ENCODE measurements at regions not wholly inside any gene's neighbourhood (a gene's known extent, or its start where the extent isn't known, plus 50 kb on each side); places are given as distances from the start of the nearest gene placed in this dataset.
A peak's percentile ranks its signal among the peaks of the same experiment; 100 is the strongest.

- POLR2A ChIA-PET: interaction anchor here (0.6 kb wide), 1 partner anchor 123 kb away, joined by 5 read pairs; no protein-coding TSS in a partner anchor
These were observed 62.8 kb upstream of the ITSN2 start for GRCh38 chr2:24423095-24423494.

DNA sequence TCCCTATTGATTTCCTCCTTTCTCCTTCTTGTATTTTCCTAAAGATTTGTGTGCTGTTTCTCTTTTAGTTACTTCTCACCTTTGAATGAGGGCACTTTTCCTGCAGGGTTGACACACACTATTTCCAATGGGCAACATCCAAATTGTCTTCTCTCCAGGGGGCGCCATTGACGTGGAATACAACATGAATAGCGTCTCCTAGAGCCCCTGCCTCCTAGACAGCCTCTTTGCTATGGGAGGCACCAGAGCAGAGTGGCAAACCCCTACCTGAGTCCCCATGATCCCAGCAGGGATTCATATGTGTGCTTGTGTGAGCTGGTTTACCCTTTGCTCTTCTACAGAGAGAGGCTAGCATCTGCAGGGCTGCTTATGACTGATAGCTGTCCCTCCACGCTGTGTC is 61.3 kb upstream of the ITSN2 start:
- ChIA-PET CTCF (interaction anchor here (1.0 to 1.4 kb wide), 3 partner anchors 11 to 371 kb away, joined by 3 to 6 read pairs (median 3); partner anchors contain the start of genes CENPO, NCOA1 and PTRHD1), POLR2A (no interaction called here)
- TF ChIP-seq, protein P1, sequence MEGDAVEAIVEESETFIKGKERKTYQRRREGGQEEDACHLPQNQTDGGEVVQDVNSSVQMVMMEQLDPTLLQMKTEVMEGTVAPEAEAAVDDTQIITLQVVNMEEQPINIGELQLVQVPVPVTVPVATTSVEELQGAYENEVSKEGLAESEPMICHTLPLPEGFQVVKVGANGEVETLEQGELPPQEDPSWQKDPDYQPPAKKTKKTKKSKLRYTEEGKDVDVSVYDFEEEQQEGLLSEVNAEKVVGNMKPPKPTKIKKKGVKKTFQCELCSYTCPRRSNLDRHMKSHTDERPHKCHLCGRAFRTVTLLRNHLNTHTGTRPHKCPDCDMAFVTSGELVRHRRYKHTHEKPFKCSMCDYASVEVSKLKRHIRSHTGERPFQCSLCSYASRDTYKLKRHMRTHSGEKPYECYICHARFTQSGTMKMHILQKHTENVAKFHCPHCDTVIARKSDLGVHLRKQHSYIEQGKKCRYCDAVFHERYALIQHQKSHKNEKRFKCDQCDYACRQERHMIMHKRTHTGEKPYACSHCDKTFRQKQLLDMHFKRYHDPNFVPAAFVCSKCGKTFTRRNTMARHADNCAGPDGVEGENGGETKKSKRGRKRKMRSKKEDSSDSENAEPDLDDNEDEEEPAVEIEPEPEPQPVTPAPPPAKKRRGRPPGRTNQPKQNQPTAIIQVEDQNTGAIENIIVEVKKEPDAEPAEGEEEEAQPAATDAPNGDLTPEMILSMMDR (IDR thresholded peaks at IDR 0.05; ENCODE audit: insufficient read depth in 1 of 2, low read depth in 1 of 2, low read length in 1 of 2, severe bottlenecking in 1 of 2, unreplicated experiment in 1 of 2): peak; percentile 58 to 60
- H3K4me1 Mint-ChIP-seq (ENCODE audit: low read depth, unreplicated experiment): peaks cover 9% of the 10 kb centered on the region
- Histone ChIP-seq H3K4me1 (peaks cover 13% of the 10 kb centered on the region), H3K9me3 (no peaks in the 10 kb centered on the region), H3K4me3 (ENCODE audit: low read depth, low read length) (no peak overlapping the region), H3K36me3 (ENCODE audit: control insufficient read depth, insufficient read depth, low read length) (no peaks in the 10 kb centered on the region), H3K27me3 (replicated peaks; ENCODE audit: control insufficient read depth, insufficient read depth, low read length) (no peaks in the 10 kb centered on the region)
- no peak overlapping the region for H3K4me3 Mint-ChIP-seq (ENCODE audit: unreplicated experiment)
- no TSS peak for BruUV-seq (replicated peaks)
- intact Hi-C loops (cut with micrococcal nuclease; ENCODE audit: unreplicated experiment): loop anchor here (1.0 to 10.0 kb wide), 4 partner anchors 70 to 406 kb away; partner anchors contain the start of gene NCOA1
- no peak overlapping the region for H3K27ac Mint-ChIP-seq (ENCODE audit: unreplicated experiment)
- no peaks in the 10 kb centered on the region for H3K27me3 Mint-ChIP-seq (ENCODE audit: insufficient read depth, unreplicated experiment)
- H3K36me3 Mint-ChIP-seq (ENCODE audit: insufficient read depth, unreplicated experiment): peaks cover 6% of the 10 kb centered on the region
- peak; percentile 78 to 82 for DNase-seq
- no peaks in the 10 kb centered on the region for H3K9me3 Mint-ChIP-seq (ENCODE audit: unreplicated experiment)

More at GRCh38 chr2:24423095-24423494, 62.8 kb upstream of the ITSN2 start:
- CTCF ChIA-PET: interaction anchor here (0.6 to 0.7 kb wide), 2 partner anchors 39 to 67 kb away, joined by 3 to 5 read pairs; no protein-coding TSS in a partner anchor
- Mint-ChIP-seq H3K27me3 (ENCODE audit: insufficient read depth, unreplicated experiment) (no peaks in the 10 kb centered on the region), H3K4me3 (ENCODE audit: unreplicated experiment) (no peak overlapping the region), H3K9me3 (ENCODE audit: unreplicated experiment) (no peaks in the 10 kb centered on the region), H3K27ac (ENCODE audit: unreplicated experiment) (no peak overlapping the region), H3K36me3 (ENCODE audit: insufficient read depth, unreplicated experiment) (peaks cover 6% of the 10 kb centered on the region), H3K4me1 (ENCODE audit: low read depth, unreplicated experiment) (peaks cover 8% of the 10 kb centered on the region)
- BruUV-seq (replicated peaks): no TSS peak
- H3K4me3 ChIP-seq (ENCODE audit: low read depth, low read length): no peak overlapping the region
- H3K36me3 ChIP-seq (ENCODE audit: control insufficient read depth, insufficient read depth, low read length): no peaks in the 10 kb centered on the region
- H3K27me3 ChIP-seq (replicated peaks; ENCODE audit: control insufficient read depth, insufficient read depth, low read length): no peaks in the 10 kb centered on the region
- H3K4me1 ChIP-seq: peaks cover 10% of the 10 kb centered on the region
- intact Hi-C loops (cut with micrococcal nuclease; ENCODE audit: unreplicated experiment): loop anchor here (10.0 kb wide), 1 partner anchor 122 kb away; no protein-coding TSS in a partner anchor
- TF ChIP-seq, protein P1 (IDR thresholded peaks at IDR 0.05; ENCODE audit: insufficient read depth in 1 of 2, low read depth in 1 of 2, low read length in 1 of 2, severe bottlenecking in 1 of 2, unreplicated experiment in 1 of 2): no peak
- no peaks in the 10 kb centered on the region for H3K9me3 ChIP-seq
- DNase-seq: no peak

- intact Hi-C loops (cut with micrococcal nuclease; ENCODE audit: unreplicated experiment): loop anchor here (10.0 kb wide), 1 partner anchor 124 kb away; no protein-coding TSS in a partner anchor
- TF ChIP-seq, protein P1 (IDR thresholded peaks at IDR 0.05; ENCODE audit: insufficient read depth in 1 of 2, low read depth in 1 of 2, low read length in 1 of 2, severe bottlenecking in 1 of 2, unreplicated experiment in 1 of 2): no peak
- no peaks in the 10 kb centered on the region for H3K9me3 ChIP-seq
- Mint-ChIP-seq H3K4me3 (ENCODE audit: unreplicated experiment) (no peak overlapping the region), H3K9me3 (ENCODE audit: unreplicated experiment) (no peaks in the 10 kb centered on the region), H3K36me3 (ENCODE audit: insufficient read depth, unreplicated experiment) (peaks cover 6% of the 10 kb centered on the region), H3K27me3 (ENCODE audit: insufficient read depth, unreplicated experiment) (no peaks in the 10 kb centered on the region), H3K27ac (ENCODE audit: unreplicated experiment) (no peak overlapping the region), H3K4me1 (ENCODE audit: low read depth, unreplicated experiment) (peaks cover 9% of the 10 kb centered on the region)
- no peak for DNase-seq
- ChIA-PET CTCF (no interaction called here), POLR2A (no interaction called here)
- H3K4me1 ChIP-seq: peaks cover 13% of the 10 kb centered on the region
- no peaks in the 10 kb centered on the region for H3K36me3 ChIP-seq (ENCODE audit: control insufficient read depth, insufficient read depth, low read length)
- H3K27me3 ChIP-seq (replicated peaks; ENCODE audit: control insufficient read depth, insufficient read depth, low read length): no peaks in the 10 kb centered on the region
- H3K4me3 ChIP-seq (ENCODE audit: low read depth, low read length): no peak overlapping the region
- no TSS peak for BruUV-seq (replicated peaks)
These were observed 60.0 kb upstream of the ITSN2 start for GRCh38 chr2:24420373-24420772.

Measured in Caco-2 (cell line).